Loucy (cell line): ENCODE measurements at regions not wholly inside any gene's neighbourhood (a gene's known extent, or its start where the extent isn't known, plus 50 kb on each side); places are given as distances from the start of the nearest gene placed in this dataset.

ENCODE experiments used
- H2AFZ ChIP-seq: fragments of 200-600 bp; sonication (generic); 2 replicates; pipeline ENCODE4 v1.6.0; 2016; ENCODE audit warnings: antibody characterized with exemption, mild to moderate bottlenecking, low read length, moderate library complexity
- H3F3A ChIP-seq: fragments of 200-600 bp; 2 replicates; pipeline ENCODE4 v1.6.0; 2016; ENCODE audit warnings: antibody characterized with exemption, low read depth, mild to moderate bottlenecking
- H3K27me3 ChIP-seq: fragments of 200-600 bp; sonication (generic); 2 replicates; pipeline ENCODE4 v1.6.1; 2014; ENCODE audit warnings: low read length, mild to moderate bottlenecking; ENCODE audit not compliant: insufficient read depth, poor library complexity, severe bottlenecking
- H3K36me3 ChIP-seq: fragments of 200-600 bp; sonication (generic); 2 replicates; pipeline ENCODE4 v1.6.1; 2016; ENCODE audit warnings: low read length; ENCODE audit not compliant: insufficient read depth
- H3K4me1 ChIP-seq: fragments of 200-600 bp; sonication (generic); 2 replicates; pipeline ENCODE4 v1.5.1; 2014; ENCODE audit warnings: low read length, mild to moderate bottlenecking; ENCODE audit not compliant: insufficient read depth, poor library complexity, severe bottlenecking
- H3K4me2 ChIP-seq: fragments of 200-600 bp; sonication (generic); 2 replicates; pipeline ENCODE4 v1.6.0; 2014; ENCODE audit warnings: antibody characterized with exemption, low read length, low read depth, mild to moderate bottlenecking; ENCODE audit not compliant: poor library complexity, severe bottlenecking
- H3K4me3 ChIP-seq: fragments of 200-600 bp; sonication (generic); 2 replicates; pipeline ENCODE4 v1.5.1; 2014; ENCODE audit warnings: low read length, mild to moderate bottlenecking, mixed read lengths; ENCODE audit not compliant: poor library complexity, severe bottlenecking
- H3K79me2 ChIP-seq: fragments of 200-600 bp; sonication (generic); 2 replicates; pipeline ENCODE4 v1.6.1; 2014; ENCODE audit warnings: low read length; ENCODE audit not compliant: insufficient read depth
- H3K9ac ChIP-seq: fragments of 200-600 bp; sonication (generic); 2 replicates; pipeline ENCODE4 v1.6.0; 2014; ENCODE audit warnings: mild to moderate bottlenecking, low read depth, low read length, moderate library complexity; ENCODE audit not compliant: poor library complexity, severe bottlenecking
- H3K9me2 ChIP-seq: fragments of 200-600 bp; sonication (generic); replicated peaks from 2 replicates; pipeline ENCODE4 v1.6.1; 2016; ENCODE audit warnings: low read depth, low read length, mixed read lengths
- H3K9me3 ChIP-seq: fragments of 200-600 bp; sonication (generic); 2 replicates; pipeline ENCODE4 v1.6.1; 2014; ENCODE audit warnings: mild to moderate bottlenecking, antibody characterized with exemption, low read length, low read depth; ENCODE audit not compliant: insufficient read depth
- H4K20me1 ChIP-seq: fragments of 200-600 bp; sonication (generic); 2 replicates; pipeline ENCODE4 v1.6.0; 2014; ENCODE audit warnings: antibody characterized with exemption, low read length, mild to moderate bottlenecking; ENCODE audit not compliant: insufficient read depth, poor library complexity, severe bottlenecking
- EZH2phosphoT487 ChIP-seq: fragments of 200-600 bp; IDR thresholded peaks from 2 replicates; pipeline ENCODE4 v1.6.1; 2018; ENCODE audit warnings: antibody characterized with exemption, mild to moderate bottlenecking, moderate library complexity, borderline replicate concordance
- TF ChIP-seq, protein P1 (sequence below): fragments of 200-600 bp; sonication (generic); conservative IDR thresholded peaks from 2 replicates; pipeline ENCODE4 v1.5.1; 2014; ENCODE audit warnings: mild to moderate bottlenecking, antibody characterized with exemption, low read length

DNA sequence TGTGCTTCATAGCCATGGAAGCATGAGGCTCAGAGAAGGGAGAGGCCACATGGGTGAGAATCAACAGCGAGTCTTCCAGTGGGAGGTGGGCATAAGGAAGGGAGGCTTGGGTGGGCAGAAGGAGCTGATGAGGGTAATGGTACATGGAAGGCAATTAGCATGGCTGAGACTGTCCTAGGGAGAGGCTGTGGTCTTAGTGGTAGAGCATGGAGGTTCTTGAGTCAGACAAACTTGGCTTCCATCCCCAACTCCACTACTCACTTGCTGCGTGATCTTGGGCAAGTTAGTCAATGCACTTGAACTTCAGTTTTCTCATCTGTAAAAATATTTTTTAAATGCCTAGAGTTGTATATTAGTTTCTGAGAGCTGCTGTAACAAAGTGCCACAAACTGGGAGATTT is 227.2 kb upstream of the E2F8 start:
- H2AFZ ChIP-seq = no peak overlapping the region
- H3K9me2 ChIP-seq = no peaks in the 10 kb centered on the region
- H3K9me3 ChIP-seq = no peaks in the 10 kb centered on the region
- H3F3A ChIP-seq = no peaks in the 10 kb centered on the region
- H3K9ac ChIP-seq = no peak overlapping the region
- no peaks in the 10 kb centered on the region for H4K20me1 ChIP-seq
- H3K27me3 ChIP-seq = no peaks in the 10 kb centered on the region
- no peak overlapping the region for H3K4me2 ChIP-seq
- peaks cover 4% of the 10 kb centered on the region for H3K4me1 ChIP-seq
- no peak overlapping the region for H3K4me3 ChIP-seq
- no peaks in the 10 kb centered on the region for H3K79me2 ChIP-seq
- TF ChIP-seq EZH2phosphoT487 = no peak
- H3K36me3 ChIP-seq = no peaks in the 10 kb centered on the region

DNA sequence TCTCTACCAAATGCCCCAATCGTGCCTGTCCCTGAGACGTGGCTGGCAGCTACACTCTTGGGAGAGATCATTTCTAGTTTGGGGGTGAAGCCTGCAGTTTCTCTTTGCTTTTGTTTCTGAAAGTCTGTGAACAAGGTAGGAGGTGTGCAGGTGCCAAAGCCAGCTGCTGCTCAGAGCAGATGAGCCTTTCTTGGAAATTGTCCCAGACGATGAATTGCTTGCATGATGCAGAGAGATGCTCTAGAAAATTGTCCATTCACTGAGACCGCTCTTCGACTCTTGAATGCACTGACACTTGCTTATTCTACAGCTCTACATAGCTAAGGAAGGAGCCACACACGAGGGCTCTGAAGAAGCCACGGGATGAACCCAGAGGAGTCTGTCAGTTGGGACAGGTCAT is 225.6 kb upstream of the E2F8 start:
- H3K4me2 ChIP-seq = no peak overlapping the region

DNA sequence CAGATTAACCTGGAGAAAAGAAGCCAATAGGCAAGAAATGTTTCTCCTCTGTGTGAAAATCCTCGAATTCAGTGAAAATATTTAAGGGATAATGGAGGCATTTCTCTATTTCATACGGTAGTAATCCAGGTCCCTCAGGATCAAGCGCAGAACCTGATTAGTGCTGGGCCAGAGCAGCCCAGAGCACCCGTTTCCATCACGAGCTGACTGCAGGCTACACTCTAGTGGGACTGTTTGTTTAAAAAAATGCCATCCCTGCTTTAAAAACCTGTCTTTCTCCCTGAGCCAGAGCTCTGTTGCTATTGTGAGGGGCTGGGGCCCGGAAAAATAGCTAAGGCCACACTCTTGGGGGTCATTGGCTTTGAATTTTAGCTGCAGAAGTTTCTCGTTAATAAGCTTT is 223.2 kb upstream of the E2F8 start:
- no peaks in the 10 kb centered on the region for H3K9me2 ChIP-seq
- TF ChIP-seq, protein P1, sequence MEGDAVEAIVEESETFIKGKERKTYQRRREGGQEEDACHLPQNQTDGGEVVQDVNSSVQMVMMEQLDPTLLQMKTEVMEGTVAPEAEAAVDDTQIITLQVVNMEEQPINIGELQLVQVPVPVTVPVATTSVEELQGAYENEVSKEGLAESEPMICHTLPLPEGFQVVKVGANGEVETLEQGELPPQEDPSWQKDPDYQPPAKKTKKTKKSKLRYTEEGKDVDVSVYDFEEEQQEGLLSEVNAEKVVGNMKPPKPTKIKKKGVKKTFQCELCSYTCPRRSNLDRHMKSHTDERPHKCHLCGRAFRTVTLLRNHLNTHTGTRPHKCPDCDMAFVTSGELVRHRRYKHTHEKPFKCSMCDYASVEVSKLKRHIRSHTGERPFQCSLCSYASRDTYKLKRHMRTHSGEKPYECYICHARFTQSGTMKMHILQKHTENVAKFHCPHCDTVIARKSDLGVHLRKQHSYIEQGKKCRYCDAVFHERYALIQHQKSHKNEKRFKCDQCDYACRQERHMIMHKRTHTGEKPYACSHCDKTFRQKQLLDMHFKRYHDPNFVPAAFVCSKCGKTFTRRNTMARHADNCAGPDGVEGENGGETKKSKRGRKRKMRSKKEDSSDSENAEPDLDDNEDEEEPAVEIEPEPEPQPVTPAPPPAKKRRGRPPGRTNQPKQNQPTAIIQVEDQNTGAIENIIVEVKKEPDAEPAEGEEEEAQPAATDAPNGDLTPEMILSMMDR = no peak
- TF ChIP-seq EZH2phosphoT487 = no peak
- no peak overlapping the region for H3K4me3 ChIP-seq
- no peaks in the 10 kb centered on the region for H3K36me3 ChIP-seq
- no peaks in the 10 kb centered on the region for H3K27me3 ChIP-seq
- H3K4me1 ChIP-seq = no peaks in the 10 kb centered on the region
- no peaks in the 10 kb centered on the region for H3K9me3 ChIP-seq
- H2AFZ ChIP-seq = no peak overlapping the region
- H3K79me2 ChIP-seq = no peaks in the 10 kb centered on the region
- H3F3A ChIP-seq = no peaks in the 10 kb centered on the region
- H3K4me2 ChIP-seq = no peak overlapping the region
- no peak overlapping the region for H3K9ac ChIP-seq
- H4K20me1 ChIP-seq = no peaks in the 10 kb centered on the region

More for the DNA sequence above, 225.6 kb upstream of the E2F8 start:
- Histone ChIP-seq H3K79me2 (no peaks in the 10 kb centered on the region), H3K4me3 (no peak overlapping the region), H3K9ac (no peak overlapping the region), H3K27me3 (no peaks in the 10 kb centered on the region), H3K9me2 (no peaks in the 10 kb centered on the region), H3K9me3 (no peaks in the 10 kb centered on the region), H2AFZ (no peak overlapping the region), H3K36me3 (no peaks in the 10 kb centered on the region), H3K4me1 (no peaks in the 10 kb centered on the region), H4K20me1 (no peaks in the 10 kb centered on the region), H3F3A (no peaks in the 10 kb centered on the region)
- TF ChIP-seq, protein P1 = no peak
- TF ChIP-seq EZH2phosphoT487 = no peak

DNA sequence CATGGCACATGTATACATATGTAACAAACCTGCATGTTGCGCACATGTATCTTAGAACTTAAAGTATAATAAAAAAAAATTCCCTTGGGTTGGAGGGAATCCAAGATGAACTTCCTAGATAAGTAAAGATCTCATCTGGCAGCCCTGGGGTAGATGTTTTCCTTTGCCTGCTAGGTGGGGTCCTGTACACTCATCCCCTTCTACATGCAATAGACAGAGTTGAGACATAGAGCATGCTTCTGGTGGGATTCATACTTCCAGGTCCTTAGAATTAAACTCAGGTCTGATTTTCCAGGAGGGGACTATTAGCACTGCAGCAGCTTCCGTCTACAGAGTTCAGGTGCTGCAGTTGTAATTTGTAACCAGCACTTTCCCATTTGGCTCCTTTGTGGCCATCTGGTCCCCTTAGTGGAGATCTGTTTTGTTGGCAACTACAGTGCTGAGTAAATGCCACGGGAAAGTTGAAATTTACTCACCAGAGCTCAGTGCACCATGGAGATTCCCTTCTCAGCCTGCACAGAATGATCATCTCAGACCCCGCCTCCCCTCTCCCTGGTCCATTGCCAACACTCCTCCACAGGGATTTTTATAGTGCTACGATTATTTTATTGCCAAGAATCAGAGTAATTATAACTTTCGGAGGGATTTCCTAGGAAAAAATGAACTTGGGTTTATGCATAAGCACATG is 220.1 kb upstream of the E2F8 start:
- H2AFZ ChIP-seq = no peak overlapping the region
- H3K9me3 ChIP-seq = no peaks in the 10 kb centered on the region
- no peaks in the 10 kb centered on the region for H3F3A ChIP-seq
- H3K9me2 ChIP-seq = no peaks in the 10 kb centered on the region
- H3K27me3 ChIP-seq = no peaks in the 10 kb centered on the region
- H3K4me2 ChIP-seq = no peak overlapping the region
- H3K4me3 ChIP-seq = no peak overlapping the region
- no peaks in the 10 kb centered on the region for H3K79me2 ChIP-seq
- no peak overlapping the region for H3K9ac ChIP-seq
- TF ChIP-seq, protein P1 = no peak
- H4K20me1 ChIP-seq = no peaks in the 10 kb centered on the region
- H3K4me1 ChIP-seq = no peaks in the 10 kb centered on the region
- no peaks in the 10 kb centered on the region for H3K36me3 ChIP-seq
